ENCODE measurements at regions not wholly inside any gene's neighbourhood (a gene's known extent, or its start where the extent isn't known, plus 50 kb on each side); places are given as distances from the start of the nearest gene placed in this dataset.

DNA sequence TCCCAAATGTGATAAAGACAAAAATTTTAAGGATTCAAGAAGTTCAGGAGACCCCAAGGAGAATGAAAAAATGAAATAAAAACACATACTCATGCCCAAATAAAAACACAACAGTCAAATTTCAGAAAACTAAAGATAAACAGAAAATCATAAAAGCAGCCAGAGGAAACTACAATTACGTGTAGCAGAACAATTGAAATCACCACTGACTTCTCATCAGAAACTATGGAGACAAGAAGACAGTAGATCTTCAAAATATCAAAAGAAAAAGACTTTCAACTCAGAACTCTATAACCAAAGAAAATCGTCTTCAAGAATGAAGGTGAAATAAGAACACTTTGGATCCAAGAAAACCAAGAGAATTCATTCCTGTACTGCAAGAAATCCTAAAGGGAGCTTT lies 54.9 kb downstream of the DIO3 start:
- H3K27me3 ChIP-seq (replicated peaks; ENCODE audit: control insufficient read depth, insufficient read depth, low read length) = peaks cover 33% of the 10 kb centered on the region
- H3K4me1 ChIP-seq (ENCODE audit: control insufficient read depth, insufficient read depth, low read length) = no peaks in the 10 kb centered on the region
- H3K4me3 ChIP-seq (ENCODE audit: low read length) = no peak overlapping the region
- no peak for DNase-seq (ENCODE audit: low read depth)
- H3K36me3 ChIP-seq (ENCODE audit: control insufficient read depth, insufficient read depth, low read length, severe bottlenecking) = no peaks in the 10 kb centered on the region
- H3K9me3 ChIP-seq (ENCODE audit: control insufficient read depth, low read length) = peaks cover 31% of the 10 kb centered on the region
- H3K9ac ChIP-seq (ENCODE audit: low read length) = no peak overlapping the region

DNA sequence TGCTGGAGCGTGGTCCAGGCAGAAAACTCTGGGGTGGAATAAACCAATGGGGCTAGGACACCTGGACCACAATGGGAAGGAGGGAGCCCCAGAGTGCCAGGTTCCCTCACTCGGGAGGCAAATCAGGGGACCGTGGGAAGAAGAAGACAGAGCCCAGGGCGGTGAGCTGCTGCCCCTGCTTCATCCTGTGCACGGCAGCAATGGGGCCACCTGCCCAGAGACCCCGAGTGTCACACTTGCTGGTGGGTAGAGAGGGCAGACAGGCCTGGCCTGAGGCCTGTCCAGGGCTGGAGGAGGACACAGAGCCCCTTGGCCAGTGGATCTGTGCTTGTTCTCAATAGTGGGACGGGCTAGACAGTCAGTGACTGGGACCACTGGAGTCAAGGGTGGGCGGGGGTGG lies 58.2 kb downstream of the DIO3 start:
- Histone ChIP-seq H3K27me3 (replicated peaks; ENCODE audit: control insufficient read depth, insufficient read depth, low read length) (peaks cover 27% of the 10 kb centered on the region), H3K4me1 (ENCODE audit: control insufficient read depth, insufficient read depth, low read length) (no peaks in the 10 kb centered on the region), H3K9me3 (ENCODE audit: control insufficient read depth, low read length) (peaks cover 20% of the 10 kb centered on the region), H3K36me3 (ENCODE audit: control insufficient read depth, insufficient read depth, low read length, severe bottlenecking) (no peaks in the 10 kb centered on the region), H3K4me3 (ENCODE audit: low read length) (no peak overlapping the region), H3K9ac (ENCODE audit: low read length) (no peak overlapping the region)
- no peak for DNase-seq (ENCODE audit: low read depth)

DNA sequence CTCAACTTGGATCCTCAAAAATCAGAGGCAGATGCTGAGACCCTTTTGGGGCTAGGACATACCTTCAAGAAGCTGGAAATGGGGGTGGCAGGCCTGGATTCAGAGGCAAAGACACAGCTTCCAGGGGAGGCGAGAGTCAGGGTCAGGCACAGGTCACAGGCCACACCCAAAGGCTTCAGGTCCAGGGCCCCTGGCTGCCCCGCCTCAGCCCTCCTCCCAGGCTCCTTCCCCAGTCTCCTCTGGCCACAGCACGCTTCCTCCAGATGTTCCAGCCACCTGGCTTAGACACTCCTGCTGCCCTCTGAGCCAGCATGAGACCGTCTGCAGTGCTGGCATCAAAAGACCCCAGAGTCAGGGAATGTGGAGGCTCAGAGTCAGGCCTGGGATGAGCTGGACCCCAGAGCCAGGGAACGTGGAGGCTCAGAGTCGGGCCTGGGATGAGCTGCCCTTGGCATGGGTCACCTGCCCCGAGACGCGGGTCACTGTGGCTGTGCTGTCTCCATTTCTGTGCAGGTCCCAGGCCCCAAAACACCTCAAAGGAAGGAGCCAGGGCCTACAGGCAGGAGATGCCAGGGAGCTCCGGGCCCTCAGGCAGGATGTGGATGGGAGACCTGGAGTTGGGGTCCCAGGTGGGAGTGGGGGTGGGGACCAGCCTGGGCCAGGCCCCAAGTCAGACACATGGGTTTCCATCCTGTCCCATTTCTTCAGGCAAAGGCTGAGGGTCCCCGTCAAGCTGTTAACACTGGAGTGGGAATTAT lies 58.9 kb downstream of the DIO3 start:
- DNase-seq (ENCODE audit: low read depth) = no peak
- Histone ChIP-seq H3K4me1 (ENCODE audit: control insufficient read depth, insufficient read depth, low read length) (no peaks in the 10 kb centered on the region), H3K36me3 (ENCODE audit: control insufficient read depth, insufficient read depth, low read length, severe bottlenecking) (no peaks in the 10 kb centered on the region), H3K4me3 (ENCODE audit: low read length) (no peak overlapping the region), H3K9me3 (ENCODE audit: control insufficient read depth, low read length) (peaks cover 20% of the 10 kb centered on the region), H3K27me3 (replicated peaks; ENCODE audit: control insufficient read depth, insufficient read depth, low read length) (peaks cover 28% of the 10 kb centered on the region), H3K9ac (ENCODE audit: low read length) (no peak overlapping the region)

DNA sequence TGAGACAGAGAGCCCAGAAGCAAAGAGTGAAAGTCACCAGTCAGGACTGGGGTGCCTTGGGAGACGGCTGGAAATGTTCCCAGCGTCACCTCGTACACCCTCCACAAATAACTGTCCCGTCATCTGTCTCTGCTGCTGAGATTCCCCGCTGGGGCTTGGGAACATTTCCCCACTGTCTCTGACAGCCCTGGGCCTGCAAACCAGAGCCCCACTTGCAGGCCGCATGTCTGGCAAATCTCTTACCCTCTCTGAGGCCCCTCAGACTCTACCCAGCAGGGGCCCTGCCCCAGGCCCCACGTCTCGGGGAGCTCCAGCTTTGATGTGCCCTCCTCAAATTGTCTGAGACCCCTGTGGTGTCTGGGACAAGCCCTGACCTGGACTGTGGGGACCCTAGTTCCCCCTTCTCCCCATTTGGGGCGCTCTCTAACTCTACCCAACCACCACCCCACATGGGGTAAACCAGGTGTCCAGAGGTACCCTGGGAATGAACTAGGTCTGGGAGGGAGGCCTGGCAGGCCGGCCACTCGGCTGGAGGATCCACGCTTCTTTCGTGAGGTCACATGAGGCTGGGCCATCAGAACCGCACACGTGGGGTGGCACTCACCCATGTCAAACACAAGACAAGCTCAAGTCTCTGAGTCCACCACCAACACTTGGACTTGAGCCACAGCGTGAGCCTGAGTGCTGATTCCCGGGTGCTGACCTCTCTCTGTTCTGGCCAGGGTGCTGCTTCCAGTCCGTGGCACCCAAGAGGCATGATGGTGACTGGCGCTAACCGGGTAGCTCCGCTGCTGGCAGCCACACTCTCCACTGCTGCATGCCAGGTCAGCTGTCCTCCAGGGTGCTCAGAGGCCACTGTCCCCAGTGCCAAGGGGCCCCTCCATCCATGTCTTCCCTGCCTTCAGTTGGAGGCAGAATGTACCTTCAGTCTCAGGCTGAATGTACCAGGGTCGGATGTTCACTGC lies 59.8 kb downstream of the DIO3 start:
- Histone ChIP-seq H3K4me3 (ENCODE audit: low read length) (no peak overlapping the region), H3K9ac (ENCODE audit: low read length) (no peak overlapping the region), H3K9me3 (ENCODE audit: control insufficient read depth, low read length) (peaks cover 19% of the 10 kb centered on the region), H3K36me3 (ENCODE audit: control insufficient read depth, insufficient read depth, low read length, severe bottlenecking) (no peaks in the 10 kb centered on the region), H3K27me3 (replicated peaks; ENCODE audit: control insufficient read depth, insufficient read depth, low read length) (peaks cover 27% of the 10 kb centered on the region), H3K4me1 (ENCODE audit: control insufficient read depth, insufficient read depth, low read length) (no peaks in the 10 kb centered on the region)
- DNase-seq (ENCODE audit: low read depth) = no peak

DNA sequence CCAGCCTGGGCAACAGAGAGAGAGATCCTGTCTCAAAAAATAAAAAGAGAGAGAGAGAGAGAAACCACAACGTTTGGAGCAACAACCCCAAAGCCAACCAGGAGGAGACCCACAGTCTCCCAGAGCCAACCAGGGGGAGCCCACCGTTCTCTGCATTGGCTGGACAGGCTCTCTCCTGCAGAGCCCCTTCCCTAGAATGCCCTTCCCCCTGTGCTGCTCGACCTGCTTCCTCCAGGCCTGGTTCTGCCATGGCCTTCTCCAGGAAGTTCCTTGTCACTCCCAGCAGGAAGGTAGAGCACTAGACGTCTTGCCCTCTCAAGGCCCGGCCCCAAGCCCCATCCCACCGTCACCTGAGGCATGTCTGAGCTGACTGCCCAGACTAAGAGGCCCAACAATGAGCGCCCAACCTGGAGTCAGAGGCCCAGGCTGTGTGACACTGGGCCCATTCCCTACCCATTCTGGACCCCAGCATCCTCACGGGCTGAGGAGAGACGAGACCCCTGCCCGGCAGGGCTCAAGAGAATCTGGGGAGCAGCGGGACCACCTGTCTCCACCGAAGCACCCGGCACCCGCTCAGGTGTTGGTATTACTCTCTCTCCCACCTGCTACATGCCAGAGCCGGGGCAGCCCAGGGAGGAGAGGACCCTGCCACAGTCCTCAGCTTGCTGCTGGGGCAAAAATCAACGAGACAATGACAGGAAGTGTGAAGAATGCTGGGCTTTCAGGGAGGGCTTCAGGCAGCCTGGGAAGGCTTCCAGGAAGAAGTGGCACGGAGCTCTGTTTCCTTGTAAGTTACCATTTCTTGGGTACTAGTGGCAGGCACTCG lies 61.2 kb downstream of the DIO3 start:
- Histone ChIP-seq H3K4me3 (ENCODE audit: low read length) (no peak overlapping the region), H3K27me3 (replicated peaks; ENCODE audit: control insufficient read depth, insufficient read depth, low read length) (peaks cover 36% of the 10 kb centered on the region), H3K9me3 (ENCODE audit: control insufficient read depth, low read length) (peaks cover 13% of the 10 kb centered on the region), H3K36me3 (ENCODE audit: control insufficient read depth, insufficient read depth, low read length, severe bottlenecking) (no peaks in the 10 kb centered on the region), H3K9ac (ENCODE audit: low read length) (no peak overlapping the region), H3K4me1 (ENCODE audit: control insufficient read depth, insufficient read depth, low read length) (no peaks in the 10 kb centered on the region)
- DNase-seq (ENCODE audit: low read depth) = no peak

DNA sequence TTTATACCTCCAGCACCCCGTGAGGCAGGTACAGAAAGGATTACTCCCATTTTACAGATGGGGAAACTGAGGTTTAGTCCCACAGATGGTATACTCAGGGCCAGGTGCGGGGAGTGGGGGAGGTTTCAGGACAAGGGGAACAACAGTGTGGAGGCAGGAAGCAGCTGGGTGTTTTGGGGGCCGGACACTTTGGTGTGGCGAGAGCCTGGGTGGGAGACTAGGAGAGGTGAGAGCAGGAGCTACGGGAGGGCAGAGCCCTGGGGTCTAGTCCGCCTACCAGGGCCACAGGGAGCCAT lies 61.7 kb downstream of the DIO3 start:
- no peak overlapping the region for H3K4me3 ChIP-seq (ENCODE audit: low read length)
- no peak for DNase-seq (ENCODE audit: low read depth)
- H3K27me3 ChIP-seq (replicated peaks; ENCODE audit: control insufficient read depth, insufficient read depth, low read length) = peaks cover 36% of the 10 kb centered on the region
- H3K4me1 ChIP-seq (ENCODE audit: control insufficient read depth, insufficient read depth, low read length) = peaks cover 1% of the 10 kb centered on the region
- H3K9me3 ChIP-seq (ENCODE audit: control insufficient read depth, low read length) = peaks cover 13% of the 10 kb centered on the region
- H3K36me3 ChIP-seq (ENCODE audit: control insufficient read depth, insufficient read depth, low read length, severe bottlenecking) = no peaks in the 10 kb centered on the region
- H3K9ac ChIP-seq (ENCODE audit: low read length) = no peak overlapping the region

DNA sequence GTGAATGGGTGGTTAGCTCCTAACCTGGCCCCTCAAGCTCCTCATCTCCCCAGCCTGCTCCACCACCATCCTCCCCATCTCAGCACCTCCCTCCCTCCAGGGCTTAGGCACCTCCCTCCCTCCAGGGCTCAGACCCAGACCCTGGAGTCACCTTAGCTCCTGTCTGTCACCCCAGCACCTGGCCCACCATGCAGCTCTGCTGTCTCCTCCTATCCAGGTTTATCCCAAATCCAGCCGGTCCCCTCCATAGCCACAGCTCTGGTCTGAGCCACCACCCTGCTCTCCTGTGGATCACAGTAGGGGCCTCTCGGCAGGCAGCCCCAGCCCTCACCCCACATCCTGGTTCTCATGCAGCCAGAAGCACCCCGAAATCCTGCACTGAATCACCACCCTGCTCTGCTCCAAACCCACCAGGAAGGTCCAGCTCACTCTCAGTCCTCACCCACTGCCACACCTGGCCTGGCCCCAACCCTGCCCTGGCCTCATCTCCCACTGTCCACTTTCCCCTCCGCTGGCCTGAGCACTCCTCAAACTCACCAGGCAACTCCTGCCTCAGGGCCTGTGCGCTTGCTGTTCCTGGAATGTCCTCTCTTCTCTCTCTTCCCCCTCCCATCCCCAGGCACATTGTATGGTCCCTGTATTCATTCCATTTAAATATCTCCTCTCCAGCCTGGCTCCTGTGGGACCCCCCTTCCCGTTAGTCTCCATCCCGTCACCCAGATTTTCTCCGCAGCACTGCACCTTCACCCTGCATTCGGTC lies 62.6 kb downstream of the DIO3 start:
- no peak overlapping the region for H3K9ac ChIP-seq (ENCODE audit: low read length)
- no peak for DNase-seq (ENCODE audit: low read depth)
- H3K27me3 ChIP-seq (replicated peaks; ENCODE audit: control insufficient read depth, insufficient read depth, low read length) = peaks cover 36% of the 10 kb centered on the region
- H3K4me3 ChIP-seq (ENCODE audit: low read length) = no peak overlapping the region
- H3K9me3 ChIP-seq (ENCODE audit: control insufficient read depth, low read length) = peaks cover 4% of the 10 kb centered on the region
- peaks cover 8% of the 10 kb centered on the region for H3K4me1 ChIP-seq (ENCODE audit: control insufficient read depth, insufficient read depth, low read length)
- no peaks in the 10 kb centered on the region for H3K36me3 ChIP-seq (ENCODE audit: control insufficient read depth, insufficient read depth, low read length, severe bottlenecking)

DNA sequence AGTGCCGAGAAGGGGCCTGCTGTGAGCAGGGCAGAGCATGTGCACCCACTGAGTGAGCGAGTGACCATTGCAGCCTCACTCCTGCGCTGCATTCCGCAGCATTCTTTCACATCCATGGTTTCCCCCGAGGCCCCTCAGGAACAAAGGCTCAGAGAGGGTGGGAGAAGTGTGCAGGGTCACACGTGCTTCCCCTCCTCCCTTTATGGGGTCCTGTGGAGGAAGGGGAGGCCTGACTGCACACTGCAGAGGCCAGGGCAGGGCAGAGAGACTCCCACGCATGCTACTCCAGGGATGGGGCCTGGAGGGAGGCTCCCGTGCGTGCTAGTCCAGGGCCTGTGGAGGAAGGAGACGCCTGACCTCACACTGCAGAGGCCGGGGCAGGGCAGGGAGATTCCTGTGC lies 63.2 kb downstream of the DIO3 start:
- Histone ChIP-seq H3K27me3 (replicated peaks; ENCODE audit: control insufficient read depth, insufficient read depth, low read length) (peaks cover 37% of the 10 kb centered on the region), H3K4me3 (ENCODE audit: low read length) (no peak overlapping the region), H3K36me3 (ENCODE audit: control insufficient read depth, insufficient read depth, low read length, severe bottlenecking) (no peaks in the 10 kb centered on the region), H3K4me1 (ENCODE audit: control insufficient read depth, insufficient read depth, low read length) (peaks cover 8% of the 10 kb centered on the region), H3K9ac (ENCODE audit: low read length) (no peak overlapping the region), H3K9me3 (ENCODE audit: control insufficient read depth, low read length) (no peaks in the 10 kb centered on the region)
- DNase-seq (ENCODE audit: low read depth) = no peak

DNA sequence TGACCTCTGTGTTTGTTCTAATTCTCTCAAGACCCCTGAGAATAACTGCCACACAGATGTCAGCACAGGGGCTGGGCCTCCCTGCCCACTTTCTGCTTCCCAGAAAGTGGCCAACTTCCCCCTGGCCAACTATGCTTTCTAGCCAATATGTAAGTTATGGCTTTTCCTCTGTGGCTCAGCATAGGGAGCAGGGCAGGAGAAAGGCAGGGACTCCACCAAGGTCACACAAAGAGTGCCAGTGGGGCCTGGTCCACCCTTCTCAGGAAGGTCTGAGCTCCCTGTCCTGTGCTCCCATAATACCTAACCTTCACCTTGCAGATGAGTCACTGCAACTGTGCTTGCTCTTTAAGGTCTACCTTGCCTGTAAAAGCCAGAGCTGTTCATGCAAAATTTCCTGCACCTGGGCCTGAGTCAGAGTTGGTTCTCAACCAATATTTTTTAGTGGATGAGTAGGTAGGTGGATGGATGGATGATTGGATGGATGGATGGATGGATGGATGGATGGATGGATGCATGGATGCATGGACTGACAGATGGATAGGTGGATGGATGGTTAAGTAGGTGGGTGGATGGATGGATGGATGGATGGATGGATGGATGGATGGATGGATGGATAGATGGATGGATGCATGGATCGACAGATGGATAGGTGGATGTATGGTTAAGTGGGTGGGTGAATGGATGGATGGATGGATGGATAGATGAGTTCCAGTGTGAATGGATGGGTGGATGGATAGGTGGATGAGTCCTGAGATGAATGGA lies 64.2 kb downstream of the DIO3 start:
- Histone ChIP-seq H3K36me3 (ENCODE audit: control insufficient read depth, insufficient read depth, low read length, severe bottlenecking) (no peaks in the 10 kb centered on the region), H3K9ac (ENCODE audit: low read length) (no peak overlapping the region), H3K4me3 (ENCODE audit: low read length) (no peak overlapping the region), H3K27me3 (replicated peaks; ENCODE audit: control insufficient read depth, insufficient read depth, low read length) (peaks cover 43% of the 10 kb centered on the region), H3K4me1 (ENCODE audit: control insufficient read depth, insufficient read depth, low read length) (peaks cover 8% of the 10 kb centered on the region), H3K9me3 (ENCODE audit: control insufficient read depth, low read length) (no peaks in the 10 kb centered on the region)
- DNase-seq (ENCODE audit: low read depth) = no peak

DNA sequence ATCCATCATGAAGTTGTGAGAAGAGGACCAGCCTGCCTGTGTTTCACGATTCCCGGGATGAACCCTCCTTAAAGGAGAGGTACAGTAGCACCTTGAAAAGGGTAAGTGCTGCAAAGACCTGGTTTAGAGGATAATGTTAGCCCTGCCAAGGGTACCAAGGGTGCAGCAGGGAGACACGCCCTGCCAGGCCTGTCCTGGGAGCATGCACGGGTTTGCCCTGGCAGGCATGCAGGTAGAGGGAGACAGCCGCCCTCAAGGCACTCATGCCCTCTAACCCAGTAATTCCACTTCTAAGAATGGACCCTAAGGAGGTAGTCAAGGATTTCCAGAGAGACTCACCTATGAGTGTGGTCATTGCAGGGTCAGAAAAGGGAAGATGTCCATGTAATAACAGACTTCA lies 65.0 kb downstream of the DIO3 start:
- Histone ChIP-seq H3K27me3 (replicated peaks; ENCODE audit: control insufficient read depth, insufficient read depth, low read length) (peaks cover 39% of the 10 kb centered on the region), H3K9ac (ENCODE audit: low read length) (no peak overlapping the region), H3K4me3 (ENCODE audit: low read length) (no peak overlapping the region), H3K36me3 (ENCODE audit: control insufficient read depth, insufficient read depth, low read length, severe bottlenecking) (no peaks in the 10 kb centered on the region), H3K9me3 (ENCODE audit: control insufficient read depth, low read length) (no peaks in the 10 kb centered on the region), H3K4me1 (ENCODE audit: control insufficient read depth, insufficient read depth, low read length) (peaks cover 8% of the 10 kb centered on the region)
- DNase-seq (ENCODE audit: low read depth) = no peak
